Activated CD8-positive, alpha-beta T cell treated with anti-CD3 and anti-CD28 coated beads for 36 hours (primary cell): ENCODE measurements at regions not wholly inside any gene's neighbourhood (a gene's known extent, or its start where the extent isn't known, plus 50 kb on each side); places are given as distances from the start of the nearest gene placed in this dataset.

Experiments used
- ATAC-seq: fragments of 200-7000 bp; cut with Tn5 transposase; one replicate; pipeline ENCODE4 v1.10.0; 2021; ENCODE audit warnings: mild to moderate bottlenecking, moderate library complexity
- CTCF ChIA-PET: fragments of 350-600 bp; sonication (Branson Sonifier 250); formaldehyde crosslinking; loops from one replicate; lab custom pipeline; 2021; ENCODE audit warnings: antibody characterized with exemption; lab: Charles Lee
- POLR2A ChIA-PET: fragments of 350-600 bp; sonication (Branson Sonifier 250); formaldehyde crosslinking; loops from one replicate; lab custom pipeline; 2021; ENCODE audit warnings: antibody characterized with exemption; lab: Charles Lee
- DNase-seq: peaks from one replicate; pipeline ENCODE4 v3.0.0-alpha.2; 2020
- H3K27ac Mint-ChIP-seq: one replicate; pipeline ENCODE4 v1.8.0; 2021; ENCODE audit warnings: mild to moderate bottlenecking, mixed read lengths
- H3K27me3 Mint-ChIP-seq: one replicate; pipeline ENCODE4 v1.8.0; 2021; ENCODE audit warnings: mixed read lengths
- H3K36me3 Mint-ChIP-seq: one replicate; pipeline ENCODE4 v1.8.0; 2021; ENCODE audit warnings: low read depth, mixed read lengths
- H3K4me1 Mint-ChIP-seq: one replicate; pipeline ENCODE4 v1.8.0; 2021; ENCODE audit warnings: low read depth, mixed read lengths
- H3K4me3 Mint-ChIP-seq: one replicate; pipeline ENCODE4 v1.8.0; 2021; ENCODE audit warnings: mild to moderate bottlenecking, moderate library complexity, mixed read lengths
- H3K9me3 Mint-ChIP-seq: one replicate; pipeline ENCODE4 v1.8.0; 2021; ENCODE audit warnings: mixed read lengths
- intact Hi-C: fragments of 100-400 bp; cut with micrococcal nuclease; formaldehyde crosslinking; loops from one replicate; pipeline ENCODE4 v1.10.0; 2022
- TF ChIP-seq, protein P1 (sequence below): fragments of 200-600 bp; IDR thresholded peaks from one replicate; pipeline ENCODE4 v1.8.0; 2022; ENCODE audit warnings: antibody characterized with exemption, mild to moderate bottlenecking

DNA sequence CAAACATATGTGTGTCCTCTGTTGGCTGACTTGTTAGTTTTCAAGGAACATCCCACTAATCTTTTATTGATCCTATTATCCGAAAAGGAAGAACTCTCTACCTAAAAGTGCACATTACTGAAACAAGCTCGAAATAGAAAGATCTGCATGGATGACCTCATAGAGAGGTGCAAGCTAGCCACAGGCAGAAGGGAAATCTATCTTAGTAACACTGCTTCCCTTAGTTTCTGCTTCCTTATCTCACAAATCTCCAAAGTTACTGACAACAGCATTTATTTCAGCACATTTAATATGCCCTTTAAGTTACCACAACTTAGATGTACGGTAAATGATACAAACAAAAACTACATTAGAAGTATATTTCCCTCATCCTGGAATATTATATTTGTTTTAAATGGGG is 285.1 kb upstream of the CCDC54 start:
- H3K27ac Mint-ChIP-seq: no peak overlapping the region
- DNase-seq: no peak
- H3K9me3 Mint-ChIP-seq: no peaks in the 10 kb centered on the region
- ChIA-PET POLR2A (interaction anchor here (1.0 kb wide), 1 partner anchor 91 kb away, joined by 3 read pairs; no protein-coding TSS in a partner anchor), CTCF (no interaction called here)
- H3K36me3 Mint-ChIP-seq: no peaks in the 10 kb centered on the region
- H3K4me1 Mint-ChIP-seq: no peaks in the 10 kb centered on the region
- no peak overlapping the region for H3K4me3 Mint-ChIP-seq
- TF ChIP-seq, protein P1, sequence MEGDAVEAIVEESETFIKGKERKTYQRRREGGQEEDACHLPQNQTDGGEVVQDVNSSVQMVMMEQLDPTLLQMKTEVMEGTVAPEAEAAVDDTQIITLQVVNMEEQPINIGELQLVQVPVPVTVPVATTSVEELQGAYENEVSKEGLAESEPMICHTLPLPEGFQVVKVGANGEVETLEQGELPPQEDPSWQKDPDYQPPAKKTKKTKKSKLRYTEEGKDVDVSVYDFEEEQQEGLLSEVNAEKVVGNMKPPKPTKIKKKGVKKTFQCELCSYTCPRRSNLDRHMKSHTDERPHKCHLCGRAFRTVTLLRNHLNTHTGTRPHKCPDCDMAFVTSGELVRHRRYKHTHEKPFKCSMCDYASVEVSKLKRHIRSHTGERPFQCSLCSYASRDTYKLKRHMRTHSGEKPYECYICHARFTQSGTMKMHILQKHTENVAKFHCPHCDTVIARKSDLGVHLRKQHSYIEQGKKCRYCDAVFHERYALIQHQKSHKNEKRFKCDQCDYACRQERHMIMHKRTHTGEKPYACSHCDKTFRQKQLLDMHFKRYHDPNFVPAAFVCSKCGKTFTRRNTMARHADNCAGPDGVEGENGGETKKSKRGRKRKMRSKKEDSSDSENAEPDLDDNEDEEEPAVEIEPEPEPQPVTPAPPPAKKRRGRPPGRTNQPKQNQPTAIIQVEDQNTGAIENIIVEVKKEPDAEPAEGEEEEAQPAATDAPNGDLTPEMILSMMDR: no peak
- peaks cover 9% of the 10 kb centered on the region for H3K27me3 Mint-ChIP-seq
- intact Hi-C loops: no loop called here
- no peak for ATAC-seq

DNA sequence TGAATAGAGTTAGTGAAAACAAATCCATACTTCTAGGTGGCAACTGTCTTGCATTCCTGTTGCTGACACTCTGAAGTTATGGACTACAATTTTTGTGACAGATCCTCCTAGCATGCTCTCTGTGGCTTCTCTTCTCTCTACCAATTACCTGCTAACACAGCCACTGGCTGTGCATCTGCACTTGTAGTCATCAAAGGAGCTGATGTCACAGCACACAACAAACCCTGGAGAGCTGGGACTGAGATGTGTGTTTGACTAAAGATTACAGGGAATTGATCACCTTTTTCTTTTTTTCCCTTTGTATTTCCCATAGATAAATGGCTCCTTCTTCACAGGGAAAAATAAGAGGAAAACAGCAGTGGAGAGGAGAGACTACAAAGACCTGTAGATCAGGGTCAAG is 278.4 kb upstream of the CCDC54 start:
- TF ChIP-seq, protein P1: no peak
- H3K4me3 Mint-ChIP-seq: no peak overlapping the region
- no peaks in the 10 kb centered on the region for H3K36me3 Mint-ChIP-seq
- no peaks in the 10 kb centered on the region for H3K4me1 Mint-ChIP-seq
- peaks cover 4% of the 10 kb centered on the region for H3K27me3 Mint-ChIP-seq
- intact Hi-C loops: no loop called here
- ChIA-PET POLR2A (no interaction called here), CTCF (interaction anchor here (1.7 kb wide), 1 partner anchor 35 kb away, joined by 7 read pairs; no protein-coding TSS in a partner anchor)
- ATAC-seq: no peak
- H3K9me3 Mint-ChIP-seq: no peaks in the 10 kb centered on the region
- H3K27ac Mint-ChIP-seq: no peak overlapping the region
- no peak for DNase-seq

DNA sequence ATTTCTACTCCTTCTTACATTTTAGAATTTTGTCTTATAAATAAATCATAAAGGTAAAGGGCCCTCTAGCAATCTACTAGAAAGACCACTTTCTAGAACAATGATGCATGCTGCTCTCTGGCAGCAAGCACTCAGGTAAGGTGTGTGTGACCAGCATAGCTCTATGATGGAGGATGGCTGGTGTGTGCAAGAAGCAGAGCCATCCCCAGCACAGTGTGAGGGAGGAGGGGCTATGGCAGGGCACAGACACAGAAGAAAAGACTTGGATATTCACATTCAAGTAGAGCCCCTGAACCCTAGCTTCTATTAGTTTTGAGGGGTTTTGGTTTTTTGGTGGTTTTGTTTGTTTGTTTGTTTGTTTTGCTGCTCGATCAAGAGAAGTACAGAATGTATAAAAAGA is 277.1 kb upstream of the CCDC54 start:
- Mint-ChIP-seq H3K9me3 (no peaks in the 10 kb centered on the region), H3K27me3 (peaks cover 1% of the 10 kb centered on the region), H3K27ac (no peak overlapping the region), H3K4me1 (no peaks in the 10 kb centered on the region), H3K36me3 (no peaks in the 10 kb centered on the region), H3K4me3 (no peak overlapping the region)
- ChIA-PET POLR2A (no interaction called here), CTCF (interaction anchor here (1.0 to 1.7 kb wide), 2 partner anchors 8 to 36 kb away, joined by 3 to 7 read pairs; no protein-coding TSS in a partner anchor)
- intact Hi-C loops: no loop called here
- TF ChIP-seq, protein P1: no peak
- ATAC-seq (no peak), DNase-seq (no peak)

DNA sequence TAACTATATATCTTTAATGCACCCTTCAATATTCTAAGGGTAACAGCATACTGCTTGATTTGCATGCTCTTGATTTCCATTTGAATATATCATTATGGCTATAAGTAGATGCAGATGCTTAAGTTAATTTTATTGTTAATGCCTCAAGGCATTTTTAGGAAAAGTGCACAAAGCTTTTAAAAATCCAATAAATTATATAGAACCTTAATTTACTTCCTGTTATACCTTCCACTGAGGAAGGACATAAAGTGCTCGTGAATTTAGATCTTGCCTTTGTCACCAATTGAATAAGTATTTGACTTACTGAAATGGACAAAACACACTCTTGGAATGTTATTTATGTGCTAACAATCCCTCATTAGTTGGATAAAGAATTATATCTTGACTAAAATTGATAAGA is 276.7 kb upstream of the CCDC54 start:
- CTCF ChIA-PET: interaction anchor here (1.7 kb wide), 1 partner anchor 36 kb away, joined by 7 read pairs; no protein-coding TSS in a partner anchor
- H3K36me3 Mint-ChIP-seq: no peaks in the 10 kb centered on the region
- TF ChIP-seq, protein P1: no peak

DNA sequence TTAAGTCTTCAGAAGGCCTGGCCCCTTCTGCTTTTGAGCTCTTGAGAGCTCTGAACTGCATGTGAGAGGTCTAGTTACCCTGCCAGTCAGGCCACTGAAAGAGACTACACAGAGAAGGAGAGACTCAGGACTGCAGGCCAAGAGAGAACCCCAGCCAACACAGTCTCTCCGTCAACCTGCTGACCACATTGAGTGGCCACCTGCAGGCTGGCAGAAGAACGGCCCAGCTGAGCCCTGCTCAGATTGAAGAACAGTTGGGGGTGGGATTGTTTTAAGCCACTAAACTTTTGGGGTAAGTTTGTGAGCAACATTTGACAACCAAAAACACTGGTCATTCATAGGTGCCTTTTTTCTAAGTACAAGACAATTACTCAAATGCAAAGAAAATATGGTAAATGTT is 273.5 kb upstream of the CCDC54 start:
- H3K9me3 Mint-ChIP-seq: peaks cover 2% of the 10 kb centered on the region
- ATAC-seq (no peak), DNase-seq (no peak)
- H3K27me3 Mint-ChIP-seq: peaks cover 4% of the 10 kb centered on the region
- no peak overlapping the region for H3K27ac Mint-ChIP-seq
- H3K4me1 Mint-ChIP-seq: no peaks in the 10 kb centered on the region
- CTCF ChIA-PET: no interaction called here
- intact Hi-C loops: no loop called here
- H3K36me3 Mint-ChIP-seq: no peaks in the 10 kb centered on the region
- no peak overlapping the region for H3K4me3 Mint-ChIP-seq
- POLR2A ChIA-PET: no interaction called here
- TF ChIP-seq, protein P1: no peak

More for the DNA sequence above, 276.7 kb upstream of the CCDC54 start:
- Mint-ChIP-seq H3K4me1 (no peaks in the 10 kb centered on the region), H3K4me3 (no peak overlapping the region), H3K27me3 (peaks cover 1% of the 10 kb centered on the region), H3K9me3 (peaks cover 2% of the 10 kb centered on the region), H3K27ac (no peak overlapping the region)
- ATAC-seq: no peak
- intact Hi-C loops: no loop called here
- DNase-seq: no peak
- POLR2A ChIA-PET: no interaction called here
